SK-N-SH (cell line): ENCODE measurements at regions not wholly inside any gene's neighbourhood (a gene's known extent, or its start where the extent isn't known, plus 50 kb on each side); places are given as distances from the start of the nearest gene placed in this dataset.

Source experiments
- CTCF ChIA-PET: fragments of 300-600, 350-600 bp; formaldehyde crosslinking; extraction: SDS; loops from one replicate; lab custom pipeline; 2021; lab: Yijun Ruan, JAX
- POLR2A ChIA-PET: fragments of 350-600 bp; sonication (Branson Sonifier 250); formaldehyde crosslinking; extraction: SDS; loops from one replicate; lab custom pipeline; 2020; ENCODE audit warnings: antibody characterized with exemption, inconsistent platforms; lab: Yijun Ruan, JAX
- DNase-seq: peaks from one replicate; pipeline ENCODE4 v3.0.0; 2012
- H2AFZ ChIP-seq: fragments of 200-600 bp; sonication (generic); 2 replicates; pipeline ENCODE4 v1.8.1; 2016; ENCODE audit warnings: antibody characterized with exemption, mild to moderate bottlenecking, low read depth
- H3F3A ChIP-seq: fragments of 200-600 bp; sonication (generic); replicated peaks from 2 replicates; pipeline ENCODE3; 2016; ENCODE audit warnings: antibody characterized with exemption, mild to moderate bottlenecking; ENCODE audit not compliant: insufficient read depth
- H3K27ac ChIP-seq, 2 experiments: fragments of 200-500 bp in 1 of 2; fragments of 200-600 bp in 1 of 2; sonication (Bioruptor generic) in 1 of 2; sonication (generic), shearing (Covaris generic) in 1 of 2; 2 replicates each; pipeline versions ENCODE4 v1.5.1 to v1.6.1; 2014 to 2016; ENCODE audit warnings: low read depth in 2 of 2, inconsistent platforms in 1 of 2, low read length in 1 of 2, mild to moderate bottlenecking in 1 of 2, mixed read lengths in 1 of 2
- H3K27me3 ChIP-seq: fragments of 200-600 bp; sonication (generic), shearing (Covaris generic); 2 replicates; pipeline ENCODE4 v1.6.1; 2016; ENCODE audit warnings: mixed run types; ENCODE audit not compliant: insufficient read depth
- H3K36me3 ChIP-seq, 2 experiments: fragments of 200-500 bp in 1 of 2; fragments of 200-600 bp in 1 of 2; sonication (Bioruptor generic) in 1 of 2; sonication (generic) in 1 of 2; replicated peaks in 1 of 2; 2 replicates each; pipeline versions ENCODE3 to v1.5.1; 2014 to 2016; ENCODE audit warnings: low read length in 1 of 2, mild to moderate bottlenecking in 1 of 2; ENCODE audit not compliant: insufficient read depth in 2 of 2, control insufficient read depth in 1 of 2
- H3K4me1 ChIP-seq, 2 experiments: fragments of 200-500 bp in 1 of 2; fragments of 200-600 bp in 1 of 2; sonication (Bioruptor generic) in 1 of 2; sonication (generic), shearing (Covaris generic) in 1 of 2; 2 replicates each; pipeline versions ENCODE4 v1.5.1 to v1.6.1; 2014 to 2016; ENCODE audit warnings: low read depth in 1 of 2, low read length in 1 of 2, mixed run types in 1 of 2; ENCODE audit not compliant: insufficient read depth in 2 of 2, control insufficient read depth in 1 of 2
- H3K4me2 ChIP-seq: fragments of 200-600 bp; sonication (generic), shearing (Covaris generic); 2 replicates; pipeline ENCODE4 v1.6.1; 2017; ENCODE audit warnings: mixed run types
- H3K4me3 ChIP-seq, 2 experiments: fragments of 200-500 bp in 1 of 2; fragments of 200-600 bp in 1 of 2; sonication (Bioruptor generic) in 1 of 2; sonication (generic), shearing (Covaris generic) in 1 of 2; 2 replicates each; pipeline versions ENCODE4 v1.5.1 to v1.8.1; 2014 to 2016; ENCODE audit warnings: low read depth in 2 of 2, inconsistent platforms in 1 of 2, low read length in 1 of 2, mild to moderate bottlenecking in 1 of 2, mixed read lengths in 1 of 2, moderate library complexity in 1 of 2
- H3K79me2 ChIP-seq: fragments of 200-600 bp; sonication (generic); 2 replicates; pipeline ENCODE4 v1.8.1; 2017; ENCODE audit warnings: mild to moderate bottlenecking; ENCODE audit not compliant: insufficient read depth
- H3K9ac ChIP-seq: fragments of 200-600 bp; sonication (generic); 2 replicates; pipeline ENCODE4 v1.6.1; 2017; ENCODE audit warnings: mixed run types
- H3K9me2 ChIP-seq: fragments of 200-600 bp; sonication (generic); 2 replicates; pipeline ENCODE4 v1.6.1; 2017; ENCODE audit warnings: mixed run types
- H3K9me3 ChIP-seq: fragments of 200-600 bp; sonication (generic); 2 replicates; pipeline ENCODE4 v1.6.1; 2017; ENCODE audit warnings: mixed run types, mild to moderate bottlenecking, moderate library complexity
- H4K20me1 ChIP-seq: fragments of 200-600 bp; sonication (generic); 2 replicates; pipeline ENCODE4 v1.6.1; 2017; ENCODE audit warnings: mild to moderate bottlenecking, mixed run types; ENCODE audit not compliant: insufficient read depth
- CTCF ChIP-seq: fragments of 200-600 bp; sonication (generic); IDR thresholded peaks from 2 replicates; pipeline ENCODE4 v1.6.1; 2017; ENCODE audit warnings: antibody characterized with exemption, mild to moderate bottlenecking, moderate library complexity
- ELF1 ChIP-seq: IDR thresholded peaks from 2 replicates; pipeline ENCODE4 v1.4.0; 2012
- EZH2phosphoT487 ChIP-seq: fragments of 200-600 bp; sonication (generic); IDR thresholded peaks from 2 replicates; pipeline ENCODE4 v1.6.1; 2017; ENCODE audit warnings: low read depth, mixed run types, mild to moderate bottlenecking, antibody characterized with exemption, moderate library complexity, borderline replicate concordance
- GABPA ChIP-seq: IDR thresholded peaks from 2 replicates; pipeline ENCODE4 v1.4.0; 2012; ENCODE audit warnings: low read depth, mild to moderate bottlenecking
- GATA2 ChIP-seq: sonication (generic); formaldehyde crosslinking; IDR thresholded peaks from 2 replicates; pipeline ENCODE4 v1.5.0; 2020; ENCODE audit warnings: mild to moderate bottlenecking, missing genetic modification reagents
- IRF3 ChIP-seq: fragments of 150-350 bp; IDR thresholded peaks from 2 replicates; pipeline ENCODE4 v1.6.1; 2016; ENCODE audit warnings: mild to moderate bottlenecking, low read depth, low read length
- MAX ChIP-seq: IDR thresholded peaks from 2 replicates; pipeline ENCODE4 v1.4.0; 2012; ENCODE audit warnings: low read depth
- MXI1 ChIP-seq: IDR thresholded peaks from 2 replicates; pipeline ENCODE4 v1.6.1; 2012; ENCODE audit warnings: mild to moderate bottlenecking, low read depth, low read length, improper control_type of control experiment
- NFIC ChIP-seq: IDR thresholded peaks from 2 replicates; pipeline ENCODE4 v1.4.0; 2012; ENCODE audit warnings: borderline replicate concordance
- NRF1 ChIP-seq: IDR thresholded peaks from 2 replicates; pipeline ENCODE4 v1.6.1; 2012; ENCODE audit warnings: low read depth, mild to moderate bottlenecking, low read length
- PBX3 ChIP-seq: IDR thresholded peaks from 2 replicates; pipeline ENCODE4; 2012
- POLR2AphosphoS5 ChIP-seq: IDR thresholded peaks from 2 replicates; pipeline ENCODE4 v1.6.1; 2012; ENCODE audit warnings: low read depth, low read length
- RAD21 ChIP-seq: IDR thresholded peaks from 2 replicates; pipeline ENCODE4 v1.6.1; 2012; ENCODE audit warnings: mild to moderate bottlenecking, low read length
- RXRA ChIP-seq: IDR thresholded peaks from 2 replicates; pipeline ENCODE4 v1.4.0; 2012; ENCODE audit warnings: low read depth, mild to moderate bottlenecking, borderline replicate concordance
- SIN3A ChIP-seq: IDR thresholded peaks from 2 replicates; pipeline ENCODE4 v1.6.1; 2012; ENCODE audit warnings: low read depth, mild to moderate bottlenecking, low read length, moderate library complexity, borderline replicate concordance
- TCF12 ChIP-seq: IDR thresholded peaks from 2 replicates; pipeline ENCODE4 v1.4.0; 2012
- USF1 ChIP-seq: IDR thresholded peaks from 2 replicates; pipeline ENCODE4 v1.4.0; 2012; ENCODE audit warnings: low read depth, borderline replicate concordance
- USF2 ChIP-seq: fragments of 150-350 bp; IDR thresholded peaks from 2 replicates; pipeline ENCODE4 v1.6.1; 2017; ENCODE audit warnings: antibody characterized with exemption, low read length, low read depth, borderline replicate concordance
- YY1 ChIP-seq: IDR thresholded peaks from 2 replicates; pipeline ENCODE4 v1.4.0; 2012; ENCODE audit warnings: low read depth, mild to moderate bottlenecking
- ZBTB33 ChIP-seq: IDR thresholded peaks from 2 replicates; pipeline ENCODE4 v1.4.0; 2012; ENCODE audit warnings: low read depth, borderline replicate concordance

GRCh38 chr1:55970526-55971110 lies 608.7 kb downstream of the PLPP3 start:
- ChIA-PET CTCF (no interaction called here), POLR2A (no interaction called here)
- no peaks in the 10 kb centered on the region for H3K79me2 ChIP-seq
- no peaks in the 10 kb centered on the region for H3K9me3 ChIP-seq
- H3K9ac ChIP-seq = no peak overlapping the region
- H4K20me1 ChIP-seq = no peaks in the 10 kb centered on the region
- H3K9me2 ChIP-seq = no peaks in the 10 kb centered on the region
- no peak for DNase-seq
- H3F3A ChIP-seq = no peaks in the 10 kb centered on the region
- TF ChIP-seq NFIC (no peak), RAD21 (no peak), POLR2AphosphoS5 (no peak), MXI1 (no peak), EZH2phosphoT487 (no peak), USF1 (no peak), GATA2 (CRISPR knock-in tag) (no peak), MAX (no peak), YY1 (no peak), NRF1 (no peak), ZBTB33 (no peak), SIN3A (no peak), TCF12 (no peak), IRF3 (no peak), GABPA (no peak), RXRA (no peak)
- no peaks in the 10 kb centered on the region for H3K27me3 ChIP-seq
- peaks cover 0 to 12% of the 10 kb centered on the region in 2 experiments; a peak in 3 of 4 replicates for H3K4me1 ChIP-seq
- no peak overlapping the region for H3K4me2 ChIP-seq
- no peak overlapping the region for H2AFZ ChIP-seq
- no peak overlapping the region for H3K4me3 ChIP-seq
- no peaks in the 10 kb centered on the region for H3K36me3 ChIP-seq
- peak overlapping the region in 1 of 2 experiments; percentile 28; a peak in 1 of 4 replicates for H3K27ac ChIP-seq

- H3K4me1 ChIP-seq = peaks cover 0 to 4% of the 10 kb centered on the region in 2 experiments; a peak in 2 of 4 replicates
- H3F3A ChIP-seq = no peaks in the 10 kb centered on the region
- no peaks in the 10 kb centered on the region for H3K36me3 ChIP-seq
- ChIA-PET CTCF (no interaction called here), POLR2A (no interaction called here)
- TF ChIP-seq PBX3 (no peak), CTCF (no peak), GABPA (no peak), NRF1 (no peak), USF2 (no peak), ELF1 (no peak), EZH2phosphoT487 (no peak), GATA2 (CRISPR knock-in tag) (no peak)
- no peaks in the 10 kb centered on the region for H3K79me2 ChIP-seq
- H3K9me3 ChIP-seq = no peaks in the 10 kb centered on the region
- H3K4me3 ChIP-seq = no peak overlapping the region
- DNase-seq = no peak
- H2AFZ ChIP-seq = no peak overlapping the region
- H3K27ac ChIP-seq = no peak overlapping the region
- H3K9me2 ChIP-seq = no peaks in the 10 kb centered on the region
- H3K27me3 ChIP-seq = no peaks in the 10 kb centered on the region
- no peaks in the 10 kb centered on the region for H4K20me1 ChIP-seq
- no peak overlapping the region for H3K4me2 ChIP-seq
- H3K9ac ChIP-seq = no peak overlapping the region
Observed at GRCh38 chr1:55969322-55969721, 610.0 kb downstream of the PLPP3 start.
